H9 (cell line): ENCODE measurements at regions not wholly inside any gene's neighbourhood (a gene's known extent, or its start where the extent isn't known, plus 50 kb on each side); places are given as distances from the start of the nearest gene placed in this dataset.

ENCODE experiments used
- DNase-seq: peaks from one replicate; pipeline ENCODE4 v3.0.0-alpha.2; 2017
- H2AFZ ChIP-seq: one replicate; pipeline ENCODE4 v1.6.1; 2013; ENCODE audit warnings: mild to moderate bottlenecking, low read length, control low read depth, moderate library complexity
- H2AK5ac ChIP-seq: 2 replicates; pipeline ENCODE4 v1.6.1; 2013; ENCODE audit warnings: low read length, control low read depth, mixed read lengths; ENCODE audit not compliant: insufficient read length
- H2BK120ac ChIP-seq: one replicate; pipeline ENCODE4 v1.6.1; 2013; ENCODE audit warnings: low read depth, mild to moderate bottlenecking, low read length, control low read depth, inconsistent platforms; ENCODE audit not compliant: poor library complexity, severe bottlenecking
- H2BK12ac ChIP-seq: 2 replicates; pipeline ENCODE4 v1.6.1; 2013; ENCODE audit warnings: low read length, control low read depth, mixed read lengths, low read depth; ENCODE audit not compliant: insufficient read length
- H2BK15ac ChIP-seq: 2 replicates; pipeline ENCODE4 v1.6.1; 2013; ENCODE audit warnings: low read depth, low read length, control low read depth
- H2BK20ac ChIP-seq: one replicate; pipeline ENCODE4 v1.6.1; 2013; ENCODE audit warnings: low read depth, mild to moderate bottlenecking, low read length, control low read depth, inconsistent platforms; ENCODE audit not compliant: poor library complexity, severe bottlenecking
- H2BK5ac ChIP-seq: 2 replicates; pipeline ENCODE4 v1.6.1; 2013; ENCODE audit warnings: low read length, control low read depth, mixed read lengths; ENCODE audit not compliant: insufficient read length
- H3K14ac ChIP-seq: 2 replicates; pipeline ENCODE4 v1.6.1; 2013; ENCODE audit warnings: low read length, control low read depth; ENCODE audit not compliant: insufficient read depth
- H3K18ac ChIP-seq: 2 replicates; pipeline ENCODE4 v1.6.1; 2013; ENCODE audit warnings: low read depth, mild to moderate bottlenecking, mixed read lengths, low read length, control low read depth; ENCODE audit not compliant: insufficient read length
- H3K23ac ChIP-seq: 2 replicates; pipeline ENCODE4 v1.6.1; 2013; ENCODE audit warnings: low read length, control low read depth, mixed read lengths, low read depth; ENCODE audit not compliant: insufficient read length
- H3K23me2 ChIP-seq: 2 replicates; pipeline ENCODE4 v1.6.1; 2013; ENCODE audit warnings: low read depth, mild to moderate bottlenecking, mixed read lengths, low read length, control low read depth; ENCODE audit not compliant: insufficient read length, poor library complexity, severe bottlenecking
- H3K27ac ChIP-seq: 2 replicates; pipeline ENCODE4 v1.5.1; 2013; ENCODE audit warnings: low read length, control low read depth, mixed read lengths, low read depth; ENCODE audit not compliant: insufficient read length
- H3K27me3 ChIP-seq: 2 replicates; pipeline ENCODE4 v1.6.1; 2013; ENCODE audit warnings: low read length, control low read depth, inconsistent platforms; ENCODE audit not compliant: insufficient read depth
- H3K4ac ChIP-seq: 2 replicates; pipeline ENCODE4 v1.6.1; 2013; ENCODE audit warnings: low read depth, mild to moderate bottlenecking, control low read depth, inconsistent platforms, low read length, moderate library complexity
- H3K4me1 ChIP-seq: 2 replicates; pipeline ENCODE4 v1.6.1; 2013; ENCODE audit warnings: low read length, control low read depth, inconsistent platforms; ENCODE audit not compliant: insufficient read depth
- H3K4me2 ChIP-seq: 2 replicates; pipeline ENCODE4 v1.6.1; 2013; ENCODE audit warnings: low read length, control low read depth, mixed read lengths; ENCODE audit not compliant: insufficient read length, insufficient read depth
- H3K56ac ChIP-seq: 2 replicates; pipeline ENCODE4 v1.6.1; 2013; ENCODE audit warnings: low read depth, mild to moderate bottlenecking, mixed read lengths, low read length, control low read depth; ENCODE audit not compliant: insufficient read length
- H3K79me1 ChIP-seq: 2 replicates; pipeline ENCODE4 v1.6.1; 2013; ENCODE audit warnings: low read depth, mild to moderate bottlenecking, moderate library complexity, low read length, control low read depth, inconsistent platforms; ENCODE audit not compliant: insufficient read depth, poor library complexity, severe bottlenecking
- H3K79me2 ChIP-seq: 2 replicates; pipeline ENCODE4 v1.6.1; 2013; ENCODE audit warnings: low read length, control low read depth, inconsistent platforms; ENCODE audit not compliant: insufficient read depth
- H3K9ac ChIP-seq: 2 replicates; pipeline ENCODE4 v1.6.1; 2013; ENCODE audit warnings: low read length, control low read depth, mixed read lengths; ENCODE audit not compliant: insufficient read length; ENCODE audit errors: extremely low read depth
- H3K9me3 ChIP-seq: one replicate; pipeline ENCODE4 v1.6.1; 2013; ENCODE audit warnings: low read depth, low read length, inconsistent platforms; ENCODE audit not compliant: control insufficient read depth
- H3T11ph ChIP-seq: one replicate; pipeline ENCODE4 v1.6.1; 2013; ENCODE audit warnings: mild to moderate bottlenecking, low read length, control low read depth, inconsistent platforms
- H4K20me1 ChIP-seq: one replicate; pipeline ENCODE4 v1.6.1; 2013; ENCODE audit not compliant: control insufficient read depth, insufficient read length, insufficient read depth
- H4K5ac ChIP-seq: 2 replicates; pipeline ENCODE4 v1.6.1; 2013; ENCODE audit warnings: low read depth, mild to moderate bottlenecking, mixed read lengths, low read length, control low read depth; ENCODE audit not compliant: insufficient read length
- H4K8ac ChIP-seq: replicated peaks from 2 replicates; pipeline ENCODE4 v1.6.1; 2013; ENCODE audit warnings: low read length, control low read depth, mixed read lengths, low read depth; ENCODE audit not compliant: insufficient read length
- H4K91ac ChIP-seq: 2 replicates; pipeline ENCODE4 v1.6.1; 2013; ENCODE audit warnings: low read depth, mild to moderate bottlenecking, moderate library complexity, mixed read lengths, low read length, control low read depth; ENCODE audit not compliant: insufficient read length
- H3K27ac Mint-ChIP-seq, 3 experiments: 2 replicates in 2 of 3; 3 replicates in 1 of 3; pipeline ENCODE4 v1.8.0; 2020 to 2021; ENCODE audit warnings: mixed read lengths in 3 of 3, mild to moderate bottlenecking in 1 of 3, moderate library complexity in 1 of 3
- H3K27me3 Mint-ChIP-seq: 2 replicates; pipeline ENCODE4 v1.8.0; 2021; ENCODE audit warnings: low read depth, mild to moderate bottlenecking, moderate library complexity, mixed read lengths
- H3K36me3 Mint-ChIP-seq, 3 experiments: 2 replicates in 2 of 3; 3 replicates in 1 of 3; pipeline ENCODE4 v1.8.0; 2020 to 2021; ENCODE audit warnings: low read depth in 3 of 3, mixed read lengths in 3 of 3; ENCODE audit not compliant: insufficient read depth in 1 of 3
- H3K4me1 Mint-ChIP-seq, 2 experiments: 2 replicates each; pipeline ENCODE4 v1.8.0; 2020; ENCODE audit warnings: mixed read lengths in 2 of 2
- H3K4me3 Mint-ChIP-seq, 2 experiments: 2 replicates in 1 of 2; 3 replicates in 1 of 2; pipeline ENCODE4 v1.8.0; 2020 to 2021; ENCODE audit warnings: mild to moderate bottlenecking in 2 of 2, mixed read lengths in 2 of 2, moderate library complexity in 1 of 2
- H3K9me3 Mint-ChIP-seq, 2 experiments: 2 replicates in 1 of 2; 3 replicates in 1 of 2; pipeline ENCODE4 v1.8.0; 2020; ENCODE audit warnings: mild to moderate bottlenecking in 2 of 2, mixed read lengths in 2 of 2, moderate library complexity in 1 of 2
- WGBS: extraction: QIAGEN DNeasy Blood & Tissue Kit; methylation state at CpG from one replicate; pipeline ENCODE4 v1.1.7; 2013; ENCODE audit warnings: missing lambda C conversion rate, low lambda C conversion rate, mixed read lengths; ENCODE audit not compliant: insufficient read length; ENCODE audit errors: extremely low coverage; 5-methylcytosine and 5-hydroxymethylcytosine counted together
- TF ChIP-seq, protein P1 (sequence below): fragments of 200-600 bp; sonication (generic); conservative IDR thresholded peaks from 3 replicates; pipeline ENCODE4 v1.8.0; 2021; ENCODE audit warnings: antibody characterized with exemption, mild to moderate bottlenecking

DNA sequence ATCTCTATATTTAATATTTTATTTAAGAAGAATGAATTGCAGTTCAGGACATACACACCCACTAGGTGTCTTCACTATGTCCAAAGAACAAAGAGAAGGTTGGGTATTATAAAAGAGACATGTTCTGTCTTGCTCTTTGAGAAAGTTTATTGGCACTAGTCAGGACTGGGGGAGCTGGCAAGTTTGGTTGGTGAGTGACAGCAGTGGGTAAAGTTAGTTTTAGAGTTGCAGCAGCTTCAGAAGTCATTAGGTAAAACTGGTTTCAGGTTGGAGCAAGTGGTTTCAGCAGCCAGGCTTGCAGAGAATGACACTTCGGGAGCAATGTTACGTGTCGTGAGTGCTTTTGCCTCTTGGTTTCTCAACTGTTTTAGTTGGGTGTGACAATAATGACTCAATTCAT is 142.2 kb upstream of the HS3ST3A1 start:
- Histone ChIP-seq H2BK20ac (no peak overlapping the region), H3K4ac (no peak overlapping the region), H4K20me1 (no peaks in the 10 kb centered on the region), H4K5ac (no peak overlapping the region), H3K27me3 (no peaks in the 10 kb centered on the region), H2BK12ac (no peak overlapping the region), H3K9me3 (no peaks in the 10 kb centered on the region), H3K23me2 (no peaks in the 10 kb centered on the region), H3K56ac (no peak overlapping the region), H4K8ac (no peak overlapping the region), H3K18ac (no peak overlapping the region), H3K4me1 (no peaks in the 10 kb centered on the region), H3K23ac (no peak overlapping the region), H2BK120ac (no peak overlapping the region), H2BK5ac (no peak overlapping the region), H4K91ac (no peak overlapping the region), H3K4me2 (no peak overlapping the region), H3K9ac (no peak overlapping the region), H3K79me1 (no peaks in the 10 kb centered on the region), H3K79me2 (no peaks in the 10 kb centered on the region), H3T11ph (no peak overlapping the region), H2BK15ac (no peak overlapping the region), H3K27ac (no peak overlapping the region), H3K14ac (no peak overlapping the region), H2AFZ (no peak overlapping the region), H2AK5ac (no peak overlapping the region)
- no peaks in the 10 kb centered on the region for H3K27me3 Mint-ChIP-seq
- H3K36me3 Mint-ChIP-seq, result peaks cover 0 to 5% (median 0%) of the 10 kb centered on the region in 3 experiments; a peak in 3 of 7 replicates
- H3K4me1 Mint-ChIP-seq, result no peaks in the 10 kb centered on the region
- TF ChIP-seq, protein P1, sequence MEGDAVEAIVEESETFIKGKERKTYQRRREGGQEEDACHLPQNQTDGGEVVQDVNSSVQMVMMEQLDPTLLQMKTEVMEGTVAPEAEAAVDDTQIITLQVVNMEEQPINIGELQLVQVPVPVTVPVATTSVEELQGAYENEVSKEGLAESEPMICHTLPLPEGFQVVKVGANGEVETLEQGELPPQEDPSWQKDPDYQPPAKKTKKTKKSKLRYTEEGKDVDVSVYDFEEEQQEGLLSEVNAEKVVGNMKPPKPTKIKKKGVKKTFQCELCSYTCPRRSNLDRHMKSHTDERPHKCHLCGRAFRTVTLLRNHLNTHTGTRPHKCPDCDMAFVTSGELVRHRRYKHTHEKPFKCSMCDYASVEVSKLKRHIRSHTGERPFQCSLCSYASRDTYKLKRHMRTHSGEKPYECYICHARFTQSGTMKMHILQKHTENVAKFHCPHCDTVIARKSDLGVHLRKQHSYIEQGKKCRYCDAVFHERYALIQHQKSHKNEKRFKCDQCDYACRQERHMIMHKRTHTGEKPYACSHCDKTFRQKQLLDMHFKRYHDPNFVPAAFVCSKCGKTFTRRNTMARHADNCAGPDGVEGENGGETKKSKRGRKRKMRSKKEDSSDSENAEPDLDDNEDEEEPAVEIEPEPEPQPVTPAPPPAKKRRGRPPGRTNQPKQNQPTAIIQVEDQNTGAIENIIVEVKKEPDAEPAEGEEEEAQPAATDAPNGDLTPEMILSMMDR, result no peak
- no peak overlapping the region; a peak in 2 of 7 replicates for H3K27ac Mint-ChIP-seq
- H3K4me3 Mint-ChIP-seq, result no peak overlapping the region
- no peak for DNase-seq
- WGBS, result no CpG with 5 or more reads among the region's 3 CpGs
- H3K9me3 Mint-ChIP-seq, result peaks cover 8 to 9% of the 10 kb centered on the region in 2 experiments; a peak in 3 of 5 replicates
